ENCODE measurements at regions not wholly inside any gene's neighbourhood (a gene's known extent, or its start where the extent isn't known, plus 50 kb on each side); places are given as distances from the start of the nearest gene placed in this dataset.

- Mint-ChIP-seq H3K36me3 (peaks cover 8% of the 10 kb centered on the region), H3K4me3 (no peak overlapping the region), H3K27me3 (no peaks in the 10 kb centered on the region), H3K27ac (peak overlapping the region in 1 of 3 donors; percentile 23), H3K9me3 (no peaks in the 10 kb centered on the region), H3K4me1 (peaks cover 11 to 56% (median 23%) of the 10 kb centered on the region in 4 donors)
- Histone ChIP-seq H3K4me3 (ENCODE audit: low read depth, low read length) (no peak overlapping the region), H3K9me3 (ENCODE audit: control insufficient read depth in 2 of 2, low read length in 2 of 2) (no peaks in the 10 kb centered on the region), H3K4me1 (ENCODE audit: control insufficient read depth, insufficient read depth, low read length, poor library complexity, severe bottlenecking) (peaks cover 9% of the 10 kb centered on the region), H3K27me3 (ENCODE audit: control insufficient read depth, insufficient read depth, low read length) (no peaks in the 10 kb centered on the region), H3K36me3 (ENCODE audit: control insufficient read depth, insufficient read depth, low read length) (no peaks in the 10 kb centered on the region), H3K27ac (ENCODE audit: insufficient read depth, low read length, poor library complexity, severe bottlenecking) (no peak overlapping the region)
- no peak for DNase-seq
- ATAC-seq (ENCODE audit: low read depth in 2 of 2): no peak
Observed at GRCh38 chr4:3343358-3343757, 50.5 kb downstream of the RGS12 start.

DNA sequence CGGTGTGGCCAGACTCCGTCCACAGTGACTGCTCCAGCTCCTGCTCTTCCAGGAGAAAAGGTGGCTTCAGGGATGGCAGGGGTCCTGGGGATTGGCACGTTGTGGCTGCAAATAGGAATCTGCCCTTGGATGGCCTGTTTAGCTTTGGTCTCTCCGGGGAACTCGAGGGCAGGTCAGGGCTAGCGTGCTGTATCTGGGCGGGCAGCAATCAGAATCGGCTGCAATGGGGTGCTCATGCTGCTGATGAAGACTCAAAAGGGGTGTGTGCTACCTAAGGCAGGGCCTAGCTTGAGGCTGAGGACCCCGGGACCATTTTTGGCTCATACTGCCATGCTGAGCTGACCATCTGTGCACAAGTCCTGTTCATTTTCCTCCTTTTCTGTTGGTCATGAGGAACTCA lies 51.3 kb downstream of the RGS12 start:
- H3K36me3 Mint-ChIP-seq: peaks cover 8% of the 10 kb centered on the region
- Histone ChIP-seq H3K4me1 (ENCODE audit: control insufficient read depth, insufficient read depth, low read length, poor library complexity, severe bottlenecking) (peaks cover 9% of the 10 kb centered on the region), H3K9me3 (ENCODE audit: control insufficient read depth in 2 of 2, low read length in 2 of 2) (no peaks in the 10 kb centered on the region), H3K36me3 (ENCODE audit: control insufficient read depth, insufficient read depth, low read length) (no peaks in the 10 kb centered on the region), H3K27me3 (ENCODE audit: control insufficient read depth, insufficient read depth, low read length) (no peaks in the 10 kb centered on the region), H3K27ac (ENCODE audit: insufficient read depth, low read length, poor library complexity, severe bottlenecking) (no peak overlapping the region), H3K4me3 (ENCODE audit: low read depth, low read length) (no peak overlapping the region)
- H3K27ac Mint-ChIP-seq: no peak overlapping the region
- no peak overlapping the region for H3K4me3 Mint-ChIP-seq
- no peaks in the 10 kb centered on the region for H3K9me3 Mint-ChIP-seq
- no peak for DNase-seq
- peaks cover 11 to 52% (median 23%) of the 10 kb centered on the region in 4 donors for H3K4me1 Mint-ChIP-seq
- no peak for ATAC-seq (ENCODE audit: low read depth in 2 of 2)
- no peaks in the 10 kb centered on the region for H3K27me3 Mint-ChIP-seq

GRCh38 chr4:3344596-3344995 lies 51.8 kb downstream of the RGS12 start:
- Mint-ChIP-seq H3K4me3 (no peak overlapping the region), H3K9me3 (no peaks in the 10 kb centered on the region), H3K27ac (peak overlapping the region in 2 of 3 donors; percentile 8 to 60)

DNA sequence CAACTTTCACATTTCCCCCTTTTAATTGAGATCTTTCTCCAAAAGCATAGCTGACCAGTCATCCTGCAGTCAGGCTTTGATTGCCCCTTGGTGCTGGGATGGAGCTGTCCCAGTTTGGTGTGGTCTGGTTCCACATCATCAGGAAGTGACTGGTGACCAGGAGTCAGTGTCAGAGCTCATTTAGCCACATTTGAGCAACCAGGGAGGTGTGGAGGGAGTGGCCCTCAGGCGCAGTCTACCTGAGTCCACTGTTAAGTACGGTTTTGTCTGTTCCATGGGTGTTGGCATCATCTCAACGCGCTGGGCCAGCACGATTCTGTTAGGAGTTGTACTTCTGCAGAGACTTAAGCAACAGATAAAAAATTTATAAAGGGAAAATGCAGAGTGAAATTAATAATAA lies 52.6 kb downstream of the RGS12 start:
- Mint-ChIP-seq H3K4me3 (no peak overlapping the region), H3K27ac (no peak overlapping the region), H3K9me3 (no peaks in the 10 kb centered on the region), H3K27me3 (no peaks in the 10 kb centered on the region), H3K36me3 (peaks cover 8% of the 10 kb centered on the region), H3K4me1 (peaks cover 7 to 41% (median 23%) of the 10 kb centered on the region in 4 donors)
- peaks cover 9% of the 10 kb centered on the region for H3K4me1 ChIP-seq (ENCODE audit: control insufficient read depth, insufficient read depth, low read length, poor library complexity, severe bottlenecking)
- no peaks in the 10 kb centered on the region for H3K9me3 ChIP-seq (ENCODE audit: control insufficient read depth in 2 of 2, low read length in 2 of 2)
- no peaks in the 10 kb centered on the region for H3K36me3 ChIP-seq (ENCODE audit: control insufficient read depth, insufficient read depth, low read length)
- H3K27ac ChIP-seq (ENCODE audit: insufficient read depth, low read length, poor library complexity, severe bottlenecking): no peak overlapping the region
- H3K27me3 ChIP-seq (ENCODE audit: control insufficient read depth, insufficient read depth, low read length): no peaks in the 10 kb centered on the region
- DNase-seq (no peak), ATAC-seq (ENCODE audit: low read depth in 2 of 2) (no peak)
- no peak overlapping the region for H3K4me3 ChIP-seq (ENCODE audit: low read depth, low read length)

More at GRCh38 chr4:3344596-3344995, 51.8 kb downstream of the RGS12 start:
- no peak for DNase-seq
- ATAC-seq (ENCODE audit: low read depth in 2 of 2): no peak
- H3K4me1 Mint-ChIP-seq: peaks cover 7 to 48% (median 23%) of the 10 kb centered on the region in 4 donors
- H3K27me3 Mint-ChIP-seq: no peaks in the 10 kb centered on the region
- no peaks in the 10 kb centered on the region for H3K27me3 ChIP-seq (ENCODE audit: control insufficient read depth, insufficient read depth, low read length)
- H3K9me3 ChIP-seq (ENCODE audit: control insufficient read depth in 2 of 2, low read length in 2 of 2): no peaks in the 10 kb centered on the region
- H3K27ac ChIP-seq (ENCODE audit: insufficient read depth, low read length, poor library complexity, severe bottlenecking): no peak overlapping the region
- H3K36me3 Mint-ChIP-seq: peaks cover 8% of the 10 kb centered on the region
- peaks cover 9% of the 10 kb centered on the region for H3K4me1 ChIP-seq (ENCODE audit: control insufficient read depth, insufficient read depth, low read length, poor library complexity, severe bottlenecking)
- no peaks in the 10 kb centered on the region for H3K36me3 ChIP-seq (ENCODE audit: control insufficient read depth, insufficient read depth, low read length)
- H3K4me3 ChIP-seq (ENCODE audit: low read depth, low read length): no peak overlapping the region

DNA sequence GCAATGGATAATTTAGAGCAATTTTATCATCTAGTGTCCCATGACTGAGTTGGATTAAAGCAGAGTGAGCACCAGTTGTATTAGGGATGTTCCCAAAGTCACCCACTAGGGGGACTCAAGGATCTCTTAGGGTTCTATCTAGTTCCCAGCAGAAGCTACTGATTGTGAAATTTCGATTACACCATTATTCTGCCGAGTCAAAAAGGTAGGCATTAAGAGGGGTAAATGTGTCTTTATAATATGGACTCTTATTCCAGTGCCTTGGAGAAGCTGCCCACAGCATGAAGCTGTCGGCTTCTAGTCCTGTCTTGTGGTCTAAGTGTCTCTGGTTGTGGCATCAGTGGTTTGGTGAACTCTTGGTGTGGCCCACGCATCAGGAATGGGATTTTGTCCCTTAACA lies 53.3 kb downstream of the RGS12 start:
- Mint-ChIP-seq H3K27me3 (no peaks in the 10 kb centered on the region), H3K36me3 (peaks cover 8% of the 10 kb centered on the region), H3K4me3 (no peak overlapping the region), H3K9me3 (no peaks in the 10 kb centered on the region), H3K4me1 (peaks cover 7 to 39% (median 23%) of the 10 kb centered on the region in 4 donors), H3K27ac (peak overlapping the region in 1 of 3 donors; percentile 25)
- H3K27ac ChIP-seq (ENCODE audit: insufficient read depth, low read length, poor library complexity, severe bottlenecking): no peak overlapping the region
- H3K4me1 ChIP-seq (ENCODE audit: control insufficient read depth, insufficient read depth, low read length, poor library complexity, severe bottlenecking): peaks cover 9% of the 10 kb centered on the region
- peak; percentile 70 to 76 for ATAC-seq (ENCODE audit: low read depth in 2 of 2)
- H3K27me3 ChIP-seq (ENCODE audit: control insufficient read depth, insufficient read depth, low read length): no peaks in the 10 kb centered on the region
- no peaks in the 10 kb centered on the region for H3K9me3 ChIP-seq (ENCODE audit: control insufficient read depth in 2 of 2, low read length in 2 of 2)
- peak in 2 of 3 donors; percentile 62 to 76 for DNase-seq
- H3K36me3 ChIP-seq (ENCODE audit: control insufficient read depth, insufficient read depth, low read length): no peaks in the 10 kb centered on the region
- no peak overlapping the region for H3K4me3 ChIP-seq (ENCODE audit: low read depth, low read length)

DNA sequence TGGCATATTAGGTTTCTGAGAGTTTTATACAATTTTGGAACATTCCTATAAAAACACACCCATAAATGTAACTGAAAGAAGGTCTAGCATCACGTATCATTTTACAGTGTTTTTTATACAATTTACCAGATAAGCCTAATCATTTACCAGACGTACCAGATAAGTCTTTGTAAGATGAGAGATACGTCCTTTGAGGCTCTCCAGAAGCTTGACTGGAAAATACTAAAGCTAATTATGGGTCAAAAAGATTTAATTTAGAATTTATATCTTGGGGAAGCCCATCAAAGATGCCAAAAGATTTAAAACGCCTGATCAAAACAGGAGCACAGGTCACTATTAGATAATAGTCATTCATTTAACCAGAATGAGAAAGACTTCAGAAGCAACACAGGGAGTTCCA lies 55.0 kb downstream of the RGS12 start:
- ATAC-seq (ENCODE audit: low read depth in 2 of 2): no peak
- H3K4me3 ChIP-seq (ENCODE audit: low read depth, low read length): no peak overlapping the region
- H3K27me3 ChIP-seq (ENCODE audit: control insufficient read depth, insufficient read depth, low read length): no peaks in the 10 kb centered on the region
- peaks cover 21% of the 10 kb centered on the region for H3K36me3 Mint-ChIP-seq
- no peaks in the 10 kb centered on the region for H3K36me3 ChIP-seq (ENCODE audit: control insufficient read depth, insufficient read depth, low read length)
- H3K27ac ChIP-seq (ENCODE audit: insufficient read depth, low read length, poor library complexity, severe bottlenecking): no peak overlapping the region
- no peak overlapping the region for H3K27ac Mint-ChIP-seq
- DNase-seq: no peak
- no peaks in the 10 kb centered on the region for H3K4me1 ChIP-seq (ENCODE audit: control insufficient read depth, insufficient read depth, low read length, poor library complexity, severe bottlenecking)
- peaks cover 0 to 6% (median 0%) of the 10 kb centered on the region in 7 donors for H3K9me3 Mint-ChIP-seq
- peaks cover 7 to 29% (median 13%) of the 10 kb centered on the region in 4 donors for H3K4me1 Mint-ChIP-seq
- H3K27me3 Mint-ChIP-seq: no peaks in the 10 kb centered on the region
- peaks cover 0 to 3% of the 10 kb centered on the region in 2 experiments for H3K9me3 ChIP-seq (ENCODE audit: control insufficient read depth in 2 of 2, low read length in 2 of 2)
- H3K4me3 Mint-ChIP-seq: no peak overlapping the region

DNA sequence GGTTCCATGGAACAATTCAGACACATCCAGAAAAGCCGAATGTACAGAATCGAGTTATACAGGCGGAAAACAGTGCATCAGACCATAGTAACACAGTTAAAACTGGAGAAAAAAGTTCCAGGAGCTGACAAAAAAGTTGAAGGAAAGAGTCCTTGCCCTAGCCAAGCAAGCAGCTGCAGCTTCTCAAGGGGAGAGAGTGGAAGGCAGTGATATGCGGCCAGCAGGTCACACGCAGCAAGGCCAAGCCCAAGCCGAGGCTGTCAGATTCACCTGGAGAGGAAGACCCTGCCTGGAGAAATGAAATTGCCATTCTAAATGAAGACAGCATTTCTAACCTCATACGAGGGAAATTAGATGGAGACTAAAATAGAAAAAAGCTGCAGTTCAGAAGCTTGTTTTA lies 55.8 kb downstream of the RGS12 start:
- Mint-ChIP-seq H3K27ac (no peak overlapping the region), H3K9me3 (peaks cover 0 to 6% (median 0%) of the 10 kb centered on the region in 7 donors)

GRCh38 chr4:3349116-3349515 lies 56.3 kb downstream of the RGS12 start:
- H3K4me1 ChIP-seq (ENCODE audit: control insufficient read depth, insufficient read depth, low read length, poor library complexity, severe bottlenecking): no peaks in the 10 kb centered on the region

More for the DNA sequence above, 55.8 kb downstream of the RGS12 start:
- no peaks in the 10 kb centered on the region for H3K27me3 ChIP-seq (ENCODE audit: control insufficient read depth, insufficient read depth, low read length)
- no peaks in the 10 kb centered on the region for H3K27me3 Mint-ChIP-seq
- H3K4me3 Mint-ChIP-seq: no peak overlapping the region
- peaks cover 7 to 26% (median 11%) of the 10 kb centered on the region in 4 donors for H3K4me1 Mint-ChIP-seq
- no peaks in the 10 kb centered on the region for H3K4me1 ChIP-seq (ENCODE audit: control insufficient read depth, insufficient read depth, low read length, poor library complexity, severe bottlenecking)
- H3K4me3 ChIP-seq (ENCODE audit: low read depth, low read length): no peak overlapping the region
- H3K36me3 Mint-ChIP-seq: peaks cover 19% of the 10 kb centered on the region
- no peak overlapping the region for H3K27ac ChIP-seq (ENCODE audit: insufficient read depth, low read length, poor library complexity, severe bottlenecking)
- H3K36me3 ChIP-seq (ENCODE audit: control insufficient read depth, insufficient read depth, low read length): no peaks in the 10 kb centered on the region
- no peak for ATAC-seq (ENCODE audit: low read depth in 2 of 2)
- H3K9me3 ChIP-seq (ENCODE audit: control insufficient read depth in 2 of 2, low read length in 2 of 2): peaks cover 0 to 3% of the 10 kb centered on the region in 2 experiments
- DNase-seq: no peak

More at GRCh38 chr4:3349116-3349515, 56.3 kb downstream of the RGS12 start:
- Histone ChIP-seq H3K27me3 (ENCODE audit: control insufficient read depth, insufficient read depth, low read length) (no peaks in the 10 kb centered on the region), H3K4me3 (ENCODE audit: low read depth, low read length) (no peak overlapping the region), H3K36me3 (ENCODE audit: control insufficient read depth, insufficient read depth, low read length) (no peaks in the 10 kb centered on the region), H3K27ac (ENCODE audit: insufficient read depth, low read length, poor library complexity, severe bottlenecking) (no peak overlapping the region), H3K9me3 (ENCODE audit: control insufficient read depth in 2 of 2, low read length in 2 of 2) (peaks cover 0 to 3% of the 10 kb centered on the region in 2 experiments)
- H3K4me3 Mint-ChIP-seq: no peak overlapping the region
- no peak for ATAC-seq (ENCODE audit: low read depth in 2 of 2)
- H3K36me3 Mint-ChIP-seq: peaks cover 14% of the 10 kb centered on the region
- peaks cover 7 to 26% (median 12%) of the 10 kb centered on the region in 4 donors for H3K4me1 Mint-ChIP-seq
- peaks cover 0 to 6% (median 0%) of the 10 kb centered on the region in 7 donors for H3K9me3 Mint-ChIP-seq
- no peak for DNase-seq
- peak overlapping the region in 1 of 3 donors; percentile 9 for H3K27ac Mint-ChIP-seq
- H3K27me3 Mint-ChIP-seq: no peaks in the 10 kb centered on the region

All from CD4-positive, CD25-positive, alpha-beta regulatory T cell (primary cell).